ENCODE measurements at regions not wholly inside any gene's neighbourhood (a gene's known extent, or its start where the extent isn't known, plus 50 kb on each side); places are given as distances from the start of the nearest gene placed in this dataset.

GRCh38 chr13:62799038-62799535 lies 1383.4 kb upstream of the PCDH20 start:
- no peak for TF ChIP-seq CTCF (IDR thresholded peaks at IDR 0.05; ENCODE audit: control extremely low read depth, extremely low read depth, low read depth, missing control alignments)
- DNase-seq (ENCODE audit: extremely low spot score) = no peak
- ChIA-PET CTCF (interaction anchor here (0.7 to 1.4 kb wide), 2 partner anchors 16 to 21 kb away, joined by 3 read pairs; no protein-coding TSS in a partner anchor), POLR2A (no interaction called here)

GRCh38 chr13:62793850-62794249 lies 1378.2 kb upstream of the PCDH20 start:
- ChIA-PET POLR2A (no interaction called here), CTCF (interaction anchor here (1.0 kb wide), 1 partner anchor 52 kb away, joined by 3 read pairs; no protein-coding TSS in a partner anchor)
- no peak for DNase-seq (ENCODE audit: extremely low spot score)
- TF ChIP-seq CTCF (IDR thresholded peaks at IDR 0.05; ENCODE audit: control extremely low read depth, extremely low read depth, low read depth, missing control alignments) = no peak

GRCh38 chr13:62781866-62782265 lies 1366.2 kb upstream of the PCDH20 start:
- CTCF ChIA-PET = interaction anchor here (1.2 kb wide), 1 partner anchor 22 kb away, joined by 3 read pairs; no protein-coding TSS in a partner anchor
- no peak for TF ChIP-seq CTCF (IDR thresholded peaks at IDR 0.05; ENCODE audit: control extremely low read depth, extremely low read depth, low read depth, missing control alignments)
- no peak for DNase-seq (ENCODE audit: extremely low spot score)
- POLR2A ChIA-PET = no interaction called here

DNA sequence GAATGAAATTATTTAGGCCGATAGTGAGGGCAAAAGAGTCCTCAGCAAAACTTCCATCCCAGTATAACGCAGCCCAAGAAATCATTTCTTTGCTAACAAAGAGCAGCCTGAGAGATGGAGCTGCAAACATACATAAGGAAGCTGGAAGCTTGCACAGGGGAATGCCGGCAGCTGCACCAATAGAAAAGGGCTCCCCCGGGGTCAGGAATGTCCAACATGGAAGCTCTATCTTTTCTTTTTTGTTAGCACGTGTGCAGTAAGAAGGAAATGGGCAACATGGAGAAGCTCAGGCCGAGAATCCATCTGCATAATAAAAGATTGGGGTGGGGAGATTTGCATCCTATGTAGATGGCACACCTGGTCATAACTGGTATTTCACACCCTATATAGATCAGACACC lies 1363.5 kb upstream of the PCDH20 start:
- no peak for DNase-seq (ENCODE audit: extremely low spot score)
- no peak for TF ChIP-seq CTCF (IDR thresholded peaks at IDR 0.05; ENCODE audit: control extremely low read depth, extremely low read depth, low read depth, missing control alignments)
- POLR2A ChIA-PET = no interaction called here
- CTCF ChIA-PET = interaction anchor here (0.9 to 1.9 kb wide), 3 partner anchors 11 to 71 kb away, joined by 3 to 7 read pairs (median 4); no protein-coding TSS in a partner anchor

GRCh38 chr13:62767473-62767872 lies 1351.8 kb upstream of the PCDH20 start:
- ChIA-PET POLR2A (no interaction called here), CTCF (interaction anchor here (2.1 kb wide), 1 partner anchor 12 kb away, joined by 7 read pairs; no protein-coding TSS in a partner anchor)
- no peak for DNase-seq (ENCODE audit: extremely low spot score)
- no peak for TF ChIP-seq CTCF (IDR thresholded peaks at IDR 0.05; ENCODE audit: control extremely low read depth, extremely low read depth, low read depth, missing control alignments)

- ChIA-PET CTCF (interaction anchor here (1.5 kb wide), 1 partner anchor 21 kb away, joined by 3 read pairs; no protein-coding TSS in a partner anchor), POLR2A (no interaction called here)
- no peak for DNase-seq (ENCODE audit: extremely low spot score)
- no peak for TF ChIP-seq CTCF (IDR thresholded peaks at IDR 0.05; ENCODE audit: control extremely low read depth, extremely low read depth, low read depth, missing control alignments)
These were observed 1345.1 kb upstream of the PCDH20 start for GRCh38 chr13:62760724-62761123.
